GM23248 (cell line): ENCODE measurements at regions not wholly inside any gene's neighbourhood (a gene's known extent, or its start where the extent isn't known, plus 50 kb on each side); places are given as distances from the start of the nearest gene placed in this dataset.

Experiments used
- EZH2 ChIP-seq: fragments of 200-600 bp; sonication (generic); IDR thresholded peaks from 2 replicates; pipeline ENCODE4 v1.6.1; 2018; ENCODE audit warnings: antibody characterized with exemption, mild to moderate bottlenecking; ENCODE audit not compliant: insufficient read depth, poor library complexity, severe bottlenecking
- EZH2phosphoT487 ChIP-seq: fragments of 200-600 bp; sonication (generic); IDR thresholded peaks from 2 replicates; pipeline ENCODE4 v1.6.1; 2018; ENCODE audit warnings: antibody characterized with exemption, moderate library complexity, mild to moderate bottlenecking, low read depth; ENCODE audit not compliant: insufficient read depth

DNA sequence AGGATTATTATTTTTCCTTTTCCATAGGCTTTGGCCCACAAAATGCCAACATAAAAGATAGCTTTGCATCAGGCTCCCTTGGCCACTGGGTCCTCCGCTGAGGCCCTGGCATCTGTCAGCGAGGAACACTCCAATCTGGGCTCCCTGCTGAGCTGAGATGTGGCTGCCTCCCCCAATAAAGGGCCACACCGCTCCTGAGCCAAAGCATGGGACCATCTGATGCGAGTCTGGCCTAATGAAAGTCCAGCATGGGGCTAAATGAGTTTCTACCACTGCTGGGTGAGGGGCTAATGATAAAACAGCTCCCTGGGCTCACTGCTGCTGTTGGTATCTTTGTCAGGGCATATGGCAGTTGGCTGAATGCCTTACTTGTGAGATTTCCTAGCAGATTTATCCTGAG, 817.5 kb upstream of the SLC35B3 start:
- TF ChIP-seq EZH2 (no peak), EZH2phosphoT487 (no peak)
